HepG2 (cell line): ENCODE measurements at regions not wholly inside any gene's neighbourhood (a gene's known extent, or its start where the extent isn't known, plus 50 kb on each side); places are given as distances from the start of the nearest gene placed in this dataset.

Experiments
- ATAC-seq: fragments of 200-7000 bp; cut with Tn5 transposase; 3 replicates; pipeline ENCODE4 v1.9.1; 2020; ENCODE audit warnings: mild to moderate bottlenecking, moderate library complexity
- BruUV-seq: library from RNA; stranded (reverse); fragments of 400-500 nt; replicated peaks from 2 replicates; lab custom pipeline; 2021; lab: Mats Ljungman, UMichigan
- CTCF ChIA-PET: fragments of 300-600 bp; formaldehyde crosslinking; extraction: SDS; loops from one replicate; lab custom pipeline; 2021; ENCODE audit warnings: low total read pairs, inconsistent platforms, low intra/inter-chr PET ratio; lab: Yijun Ruan, JAX
- POLR2A ChIA-PET: fragments of 350-600 bp; sonication (Branson Sonifier 250); formaldehyde crosslinking; loops from one replicate; lab custom pipeline; 2020; ENCODE audit warnings: antibody characterized with exemption, inconsistent platforms; lab: Yijun Ruan, JAX
- DNase-seq: peaks from one replicate; pipeline ENCODE4 v3.0.0-alpha.2; 2015; ENCODE audit warnings: low spot score
- FAIRE-seq: peaks from 3 replicates; lab custom pipeline; 2011; peaks lifted over from hg19 to GRCh38; lab: Jason Lieb, UNC
- H2AFZ ChIP-seq: one replicate; pipeline ENCODE4 v1.6.1; 2011; ENCODE audit warnings: low read length, inconsistent platforms
- H3K27ac ChIP-seq: fragments of 300-600 bp; 3 replicates; pipeline ENCODE4 v1.8.0; 2011; ENCODE audit warnings: mixed run types, mild to moderate bottlenecking, mixed read lengths, low read length, inconsistent platforms; ENCODE audit not compliant: insufficient read depth; ENCODE audit errors: extremely low read length
- H3K27me3 ChIP-seq, 2 experiments: fragments of 200-600 bp in 1 of 2; 2 replicates in 1 of 2; 3 replicates in 1 of 2; pipeline versions ENCODE4 v1.6.0 to v1.8.0; 2011; ENCODE audit warnings: low read length in 2 of 2, mild to moderate bottlenecking in 2 of 2, moderate library complexity in 2 of 2, inconsistent platforms in 1 of 2; ENCODE audit not compliant: insufficient read depth in 2 of 2, control insufficient read depth in 1 of 2
- H3K36me3 ChIP-seq, 2 experiments: fragments of 200-600 bp in 1 of 2; replicated peaks in 1 of 2; 2 replicates in 1 of 2; 3 replicates in 1 of 2; pipeline versions ENCODE4 v1.5.1 to v1.8.0; 2011; ENCODE audit warnings: low read length in 2 of 2, inconsistent platforms in 1 of 2; ENCODE audit not compliant: insufficient read depth in 2 of 2, control insufficient read depth in 1 of 2
- H3K4me1 ChIP-seq: 2 replicates; pipeline ENCODE4 v1.5.1; 2012; ENCODE audit warnings: low read length, inconsistent platforms; ENCODE audit not compliant: insufficient read depth
- H3K4me2 ChIP-seq: 2 replicates; pipeline ENCODE4 v1.6.0; 2011; ENCODE audit warnings: low read depth, low read length, inconsistent platforms
- H3K4me3 ChIP-seq, 3 experiments: fragments of 200-600 bp in 1 of 3; sonication (generic), shearing (Covaris generic) in 1 of 3; replicated peaks in 1 of 3; 2 replicates each; pipeline ENCODE4 v1.5.1; 2011 to 2016; ENCODE audit warnings: low read length in 3 of 3, inconsistent platforms in 2 of 3, low read depth in 2 of 3, mild to moderate bottlenecking in 2 of 3, control low read depth in 1 of 3, mixed read lengths in 1 of 3; ENCODE audit not compliant: insufficient read depth in 1 of 3
- H3K79me2 ChIP-seq: one replicate; pipeline ENCODE4 v1.6.1; 2011; ENCODE audit warnings: low read length, inconsistent platforms; ENCODE audit not compliant: insufficient read depth
- H3K9ac ChIP-seq: 2 replicates; pipeline ENCODE4 v1.6.0; 2011; ENCODE audit warnings: mild to moderate bottlenecking, low read depth, low read length, inconsistent platforms; ENCODE audit not compliant: insufficient read depth
- H3K9me3 ChIP-seq: 2 replicates; pipeline ENCODE4 v1.5.1; 2012; ENCODE audit warnings: mild to moderate bottlenecking, low read length
- H4K20me1 ChIP-seq: 2 replicates; pipeline ENCODE4 v1.6.0; 2011; ENCODE audit warnings: inconsistent platforms, mild to moderate bottlenecking, low read length, moderate library complexity; ENCODE audit not compliant: insufficient read depth
- FIP1L1 ChIP-seq: fragments of 200-400 bp; formaldehyde crosslinking; IDR thresholded peaks from 2 replicates; pipeline ENCODE4 v1.6.1; 2018; ENCODE audit warnings: low read depth, mild to moderate bottlenecking, low read length, moderate library complexity, borderline replicate concordance; ENCODE audit not compliant: insufficient read depth
- HMGXB4 ChIP-seq, 2 experiments: sonication (generic) in 1 of 2; formaldehyde crosslinking in 1 of 2; IDR thresholded peaks; 2 replicates each; pipeline versions ENCODE4 v1.4.0 to v1.6.1; 2018 to 2020; ENCODE audit warnings: missing genetic modification reagents in 2 of 2, borderline replicate concordance in 1 of 2, low read depth in 1 of 2, mild to moderate bottlenecking in 1 of 2, missing biosample characterization in 1 of 2
- KLF9 ChIP-seq: IDR thresholded peaks from 2 replicates; pipeline ENCODE4 v1.6.1; 2016; ENCODE audit warnings: low read depth
- RELA ChIP-seq: sonication (generic); formaldehyde crosslinking; IDR thresholded peaks from 2 replicates; pipeline ENCODE4 v1.4.0; 2020; ENCODE audit warnings: missing genetic modification reagents
- SMAD3 ChIP-seq: sonication (generic); formaldehyde crosslinking; IDR thresholded peaks from 2 replicates; pipeline ENCODE4 v1.4.0; 2020; ENCODE audit warnings: missing genetic modification reagents
- TEAD2 ChIP-seq: sonication (generic); formaldehyde crosslinking; IDR thresholded peaks from 2 replicates; pipeline ENCODE4 v1.9.0; 2021; ENCODE audit warnings: missing genetic modification reagents
- WIZ ChIP-seq: sonication (generic); formaldehyde crosslinking; IDR thresholded peaks from 2 replicates; pipeline ENCODE4 v1.5.1; 2020; ENCODE audit warnings: mild to moderate bottlenecking, missing genetic modification reagents
- ZMYM4 ChIP-seq: sonication (generic); formaldehyde crosslinking; IDR thresholded peaks from 2 replicates; pipeline ENCODE4 v1.8.1; 2023; ENCODE audit warnings: mild to moderate bottlenecking, missing genetic modification reagents
- ZNF10 ChIP-seq: sonication (generic); formaldehyde crosslinking; IDR thresholded peaks from 2 replicates; pipeline ENCODE4 v1.4.0; 2020; ENCODE audit warnings: mild to moderate bottlenecking, low read depth, missing genetic modification reagents, borderline replicate concordance
- ZNF12 ChIP-seq: sonication (generic); formaldehyde crosslinking; IDR thresholded peaks from 2 replicates; pipeline ENCODE4 v1.5.0; 2020; ENCODE audit warnings: missing genetic modification reagents
- ZNF20 ChIP-seq: sonication (generic); formaldehyde crosslinking; IDR thresholded peaks from 2 replicates; pipeline ENCODE4 v1.4.0; 2020; ENCODE audit warnings: mild to moderate bottlenecking, moderate library complexity, missing genetic modification reagents
- ZNF512B ChIP-seq: sonication (generic); formaldehyde crosslinking; IDR thresholded peaks from 2 replicates; pipeline ENCODE4 v1.5.1; 2020; ENCODE audit warnings: missing genetic modification reagents, mild to moderate bottlenecking, borderline replicate concordance
- in situ Hi-C: cut with HindIII; loops from 2 replicates; pipeline ENCODE4 v1.10.0; 2017; ENCODE audit warnings: low pct_unique_long_range_greater_than_20kb; ENCODE audit not compliant: extremely low pct_ligation_motif_present
- intact Hi-C: fragments of 100-400 bp; cut with micrococcal nuclease; formaldehyde crosslinking; loops from one replicate; pipeline ENCODE4 v1.10.0; 2022; ENCODE audit not compliant: unreplicated experiment
- TF ChIP-seq, protein P1 (sequence below): sonication (generic); formaldehyde crosslinking; IDR thresholded peaks from 2 replicates; pipeline ENCODE4 v1.5.0; 2020; ENCODE audit warnings: mild to moderate bottlenecking, missing genetic modification reagents

GRCh38 chr5:57857696-57858095 is 375.1 kb upstream of the ACTBL2 start:
- H3K79me2 ChIP-seq, result no peaks in the 10 kb centered on the region
- no peak for ATAC-seq
- no peaks in the 10 kb centered on the region for H3K9me3 ChIP-seq
- in situ Hi-C loops, result no loop called here
- FAIRE-seq, result no peak
- ChIA-PET CTCF (no interaction called here), POLR2A (no interaction called here)
- no peaks in the 10 kb centered on the region for H3K36me3 ChIP-seq
- DNase-seq, result no peak
- TF ChIP-seq ZNF10 (CRISPR knock-in tag) (no peak), WIZ (no peak), FIP1L1 (no peak), HMGXB4 (CRISPR knock-in tag; IDR thresholded peaks at IDR 0.05; ENCODE audit: borderline replicate concordance in 1 of 2, low read depth in 1 of 2) (no peak), SMAD3 (CRISPR knock-in tag) (no peak), TEAD2 (CRISPR knock-in tag) (no peak), ZNF512B (CRISPR knock-in tag) (no peak), ZNF12 (no peak), RELA (CRISPR knock-in tag) (no peak), ZNF20 (CRISPR knock-in tag) (no peak), KLF9 (CRISPR knock-in tag) (no peak), ZMYM4 (CRISPR knock-in tag) (no peak)
- TF ChIP-seq, protein P1, sequence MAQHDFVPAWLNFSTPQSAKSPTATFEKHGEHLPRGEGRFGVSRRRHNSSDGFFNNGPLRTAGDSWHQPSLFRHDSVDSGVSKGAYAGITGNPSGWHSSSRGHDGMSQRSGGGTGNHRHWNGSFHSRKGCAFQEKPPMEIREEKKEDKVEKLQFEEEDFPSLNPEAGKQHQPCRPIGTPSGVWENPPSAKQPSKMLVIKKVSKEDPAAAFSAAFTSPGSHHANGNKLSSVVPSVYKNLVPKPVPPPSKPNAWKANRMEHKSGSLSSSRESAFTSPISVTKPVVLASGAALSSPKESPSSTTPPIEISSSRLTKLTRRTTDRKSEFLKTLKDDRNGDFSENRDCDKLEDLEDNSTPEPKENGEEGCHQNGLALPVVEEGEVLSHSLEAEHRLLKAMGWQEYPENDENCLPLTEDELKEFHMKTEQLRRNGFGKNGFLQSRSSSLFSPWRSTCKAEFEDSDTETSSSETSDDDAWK (CRISPR knock-in tag), result no peak
- no peak overlapping the region for H3K27ac ChIP-seq
- no peak overlapping the region for H2AFZ ChIP-seq
- no peak overlapping the region for H3K4me2 ChIP-seq
- H3K4me1 ChIP-seq, result no peaks in the 10 kb centered on the region
- intact Hi-C loops, result no loop called here
- no TSS peak for BruUV-seq
- no peak overlapping the region for H3K4me3 ChIP-seq
- no peaks in the 10 kb centered on the region for H4K20me1 ChIP-seq
- H3K27me3 ChIP-seq, result no peaks in the 10 kb centered on the region; a peak in 2 of 5 replicates
- H3K9ac ChIP-seq, result no peak overlapping the region
